ENCODE measurements at regions not wholly inside any gene's neighbourhood (a gene's known extent, or its start where the extent isn't known, plus 50 kb on each side); places are given as distances from the start of the nearest gene placed in this dataset.
A peak's percentile ranks its signal among the peaks of the same experiment; 100 is the strongest.

GRCh38 chr22:19628038-19628776, 86.1 kb upstream of the SEPTIN5 start:
- TF ChIP-seq ZNF384 (IDR thresholded peaks at IDR 0.05): no peak
- TF ChIP-seq NFRKB (IDR thresholded peaks at IDR 0.05): no peak
- no peak for TF ChIP-seq CTBP1 (IDR thresholded peaks at IDR 0.05; ENCODE audit: borderline replicate concordance)
- no peak for TF ChIP-seq FOXA1 (IDR thresholded peaks at IDR 0.05)

GRCh38 chr22:19629331-19629719, 85.0 kb upstream of the SEPTIN5 start:
- TF ChIP-seq FOXA1 (IDR thresholded peaks at IDR 0.05) (no peak), NFRKB (IDR thresholded peaks at IDR 0.05) (no peak), ZNF384 (IDR thresholded peaks at IDR 0.05) (no peak), BHLHE40 (IDR thresholded peaks at IDR 0.05; ENCODE audit: borderline replicate concordance) (no peak), FOXM1 (IDR thresholded peaks at IDR 0.05; ENCODE audit: borderline replicate concordance) (no peak), ELF4 (IDR thresholded peaks at IDR 0.05) (no peak), TARDBP (IDR thresholded peaks at IDR 0.05) (no peak), L3MBTL2 (conservative IDR thresholded peaks at IDR 0.05) (no peak), ARNT (IDR thresholded peaks at IDR 0.05) (no peak)
- ChIA-PET POLR2A (interaction anchor here (0.6 to 1.8 kb wide), 3 partner anchors 150 to 485 kb away, joined by 3 to 7 read pairs (median 6); partner anchors contain the start of genes CDC45, ESS2, HIRA and MRPL40), CTCF (interaction anchor here (0.6 to 1.6 kb wide), 11 partner anchors 10 to 681 kb away, joined by 3 to 7 read pairs (median 3); no protein-coding TSS in a partner anchor)
- no peak for DNase-seq (ENCODE audit: extremely low spot score)

More at GRCh38 chr22:19628038-19628776, 86.1 kb upstream of the SEPTIN5 start:
- POLR2A ChIA-PET: no interaction called here
- no peak for DNase-seq (ENCODE audit: extremely low spot score)
- CTCF ChIA-PET: no interaction called here

GRCh38 chr22:19629720-19630419, 84.4 kb upstream of the SEPTIN5 start:
- POLR2A ChIA-PET: interaction anchor here (0.6 to 1.8 kb wide), 3 partner anchors 150 to 485 kb away, joined by 3 to 7 read pairs (median 6); partner anchors contain the start of genes CDC45, ESS2, HIRA and MRPL40
- TF ChIP-seq CTBP1 (IDR thresholded peaks at IDR 0.05; ENCODE audit: borderline replicate concordance) (no peak), FOXA1 (IDR thresholded peaks at IDR 0.05) (no peak), PKNOX1 (IDR thresholded peaks at IDR 0.05) (no peak), NFRKB (IDR thresholded peaks at IDR 0.05) (no peak), BHLHE40 (IDR thresholded peaks at IDR 0.05; ENCODE audit: borderline replicate concordance) (no peak), HDGF (IDR thresholded peaks at IDR 0.05; ENCODE audit: borderline replicate concordance) (no peak), SUZ12 (IDR thresholded peaks at IDR 0.05) (no peak), SP1 (IDR thresholded peaks at IDR 0.05) (no peak), LEF1 (IDR thresholded peaks at IDR 0.05; ENCODE audit: borderline replicate concordance) (no peak)
- CTCF ChIA-PET: interaction anchor here (0.6 to 1.6 kb wide), 11 partner anchors 9 to 682 kb away, joined by 3 to 7 read pairs (median 3); no protein-coding TSS in a partner anchor
- peak; percentile 94 for DNase-seq (ENCODE audit: extremely low spot score)

- no peak for DNase-seq (ENCODE audit: extremely low spot score)
- ChIA-PET CTCF (interaction anchor here (1.4 to 1.6 kb wide), 4 partner anchors 12 to 332 kb away, joined by 4 to 7 read pairs (median 4); no protein-coding TSS in a partner anchor), POLR2A (interaction anchor here (1.0 to 1.8 kb wide), 2 partner anchors 151 to 199 kb away, joined by 6 to 7 read pairs; partner anchors contain the start of genes CDC45, HIRA and MRPL40)
Measured at GRCh38 chr22:19630614-19631013, 83.7 kb upstream of the SEPTIN5 start.

GRCh38 chr22:19631899-19632667, 82.2 kb upstream of the SEPTIN5 start:
- POLR2A ChIA-PET: no interaction called here
- TF ChIP-seq ARNT (IDR thresholded peaks at IDR 0.05): no peak
- TF ChIP-seq LEF1 (IDR thresholded peaks at IDR 0.05; ENCODE audit: borderline replicate concordance): no peak

More at GRCh38 chr22:19630614-19631013, 83.7 kb upstream of the SEPTIN5 start:
- TF ChIP-seq SP1 (IDR thresholded peaks at IDR 0.05) (no peak), FOXA1 (IDR thresholded peaks at IDR 0.05) (no peak), ELF4 (IDR thresholded peaks at IDR 0.05) (no peak), HDGF (IDR thresholded peaks at IDR 0.05; ENCODE audit: borderline replicate concordance) (no peak), L3MBTL2 (conservative IDR thresholded peaks at IDR 0.05) (no peak), LEF1 (IDR thresholded peaks at IDR 0.05; ENCODE audit: borderline replicate concordance) (no peak), CTBP1 (IDR thresholded peaks at IDR 0.05; ENCODE audit: borderline replicate concordance) (no peak), SUZ12 (IDR thresholded peaks at IDR 0.05) (no peak), ZNF384 (IDR thresholded peaks at IDR 0.05) (no peak), FOXK2 (IDR thresholded peaks at IDR 0.05) (no peak), ARNT (IDR thresholded peaks at IDR 0.05) (no peak), FOXM1 (IDR thresholded peaks at IDR 0.05; ENCODE audit: borderline replicate concordance) (no peak), PKNOX1 (IDR thresholded peaks at IDR 0.05) (no peak), TARDBP (IDR thresholded peaks at IDR 0.05) (no peak), BHLHE40 (IDR thresholded peaks at IDR 0.05; ENCODE audit: borderline replicate concordance) (no peak), NFRKB (IDR thresholded peaks at IDR 0.05) (no peak)

GRCh38 chr22:19632668-19633148, 81.6 kb upstream of the SEPTIN5 start:
- CTCF ChIA-PET: interaction anchor here (0.6 to 0.8 kb wide), 3 partner anchors 12 to 510 kb away, joined by 3 read pairs; no protein-coding TSS in a partner anchor
- TF ChIP-seq NFRKB (IDR thresholded peaks at IDR 0.05) (no peak), TARDBP (IDR thresholded peaks at IDR 0.05) (no peak), PKNOX1 (IDR thresholded peaks at IDR 0.05) (no peak), ZNF384 (IDR thresholded peaks at IDR 0.05) (no peak), HDGF (IDR thresholded peaks at IDR 0.05; ENCODE audit: borderline replicate concordance) (no peak), ELF4 (IDR thresholded peaks at IDR 0.05) (no peak), SP1 (IDR thresholded peaks at IDR 0.05) (no peak), SUZ12 (IDR thresholded peaks at IDR 0.05) (no peak), L3MBTL2 (conservative IDR thresholded peaks at IDR 0.05) (no peak), CTBP1 (IDR thresholded peaks at IDR 0.05; ENCODE audit: borderline replicate concordance) (no peak), FOXK2 (IDR thresholded peaks at IDR 0.05) (no peak), LEF1 (IDR thresholded peaks at IDR 0.05; ENCODE audit: borderline replicate concordance) (no peak), ARNT (IDR thresholded peaks at IDR 0.05) (no peak), BHLHE40 (IDR thresholded peaks at IDR 0.05; ENCODE audit: borderline replicate concordance) (no peak), FOXM1 (IDR thresholded peaks at IDR 0.05; ENCODE audit: borderline replicate concordance) (no peak)
- DNase-seq (ENCODE audit: extremely low spot score): no peak
- POLR2A ChIA-PET: no interaction called here

More at GRCh38 chr22:19631899-19632667, 82.2 kb upstream of the SEPTIN5 start:
- CTCF ChIA-PET: interaction anchor here (0.6 to 0.8 kb wide), 6 partner anchors 13 to 510 kb away, joined by 3 to 5 read pairs (median 3); no protein-coding TSS in a partner anchor
- DNase-seq (ENCODE audit: extremely low spot score): peak; percentile 62

Data from HEK293T (cell line).